GM18498 (cell line): ENCODE measurements at regions not wholly inside any gene's neighbourhood (a gene's known extent, or its start where the extent isn't known, plus 50 kb on each side); places are given as distances from the start of the nearest gene placed in this dataset.
"Not testable (repeated sequence)": the region's sequence is repeated elsewhere in the genome, so short reads cannot be mapped to it uniquely, and the experiment has no call there.

Experiments
- ATAC-seq: cut with Tn5 transposase; IDR thresholded peaks from one replicate; pipeline ENCODE4 v1.9.1; 2021; ENCODE audit warnings: mild to moderate bottlenecking, moderate library complexity; ENCODE audit not compliant: unreplicated experiment

DNA sequence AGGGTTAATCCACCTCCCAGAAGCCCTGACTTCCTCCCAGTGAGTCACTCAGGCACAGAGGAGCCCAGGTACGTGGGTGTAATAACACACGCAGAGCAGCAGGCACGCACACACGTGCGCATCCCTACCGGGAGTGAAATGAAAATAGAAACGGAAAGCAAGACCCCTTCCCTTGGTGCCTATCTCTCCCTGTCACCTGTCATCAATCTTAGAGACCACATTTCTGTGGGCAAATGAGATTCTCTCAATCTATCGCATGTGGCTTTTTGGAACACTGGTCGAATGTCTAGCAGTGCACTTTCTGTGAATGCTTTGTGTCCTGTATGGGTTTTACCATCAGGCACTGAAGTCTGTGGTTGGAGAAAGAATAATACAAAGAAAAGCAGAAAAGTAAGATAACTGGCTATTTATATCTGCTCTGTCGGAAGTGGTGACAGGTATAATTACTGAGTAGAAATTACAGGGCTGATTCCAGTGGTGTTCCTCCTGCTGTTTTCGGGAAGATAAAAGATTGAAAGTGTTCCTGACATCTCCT is 137.7 kb upstream of the GRIA1 start:
- ATAC-seq, result peak; percentile 89

DNA sequence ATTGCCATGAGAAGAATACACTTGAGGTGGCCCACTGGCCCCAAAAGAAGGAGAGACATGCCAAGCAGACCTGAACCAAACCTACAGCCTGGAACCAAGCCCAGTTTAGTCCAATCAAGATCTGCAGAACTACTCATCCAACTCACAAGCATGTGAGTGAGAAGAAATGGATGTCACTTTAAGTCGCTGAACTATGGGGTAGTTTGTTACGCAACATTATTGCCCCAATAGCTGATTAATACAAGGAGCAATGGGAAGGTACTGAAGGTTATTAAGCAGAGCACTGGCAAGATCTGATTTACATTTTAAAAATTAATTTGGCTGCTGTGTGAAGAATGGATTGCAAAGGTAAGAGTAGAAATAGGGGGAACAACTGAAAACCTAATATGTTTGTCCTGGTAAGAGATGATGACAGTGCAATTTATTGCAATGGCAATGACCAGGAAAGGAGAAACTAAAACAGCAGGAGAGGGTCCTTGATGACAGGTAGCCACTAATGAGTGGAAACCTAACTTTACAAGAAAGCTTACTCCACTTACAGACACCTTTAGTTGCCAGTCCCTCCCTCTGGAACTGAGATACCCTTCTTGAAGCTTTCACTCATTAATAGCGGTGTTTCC is 132.9 kb upstream of the GRIA1 start:
- no peak for ATAC-seq

DNA sequence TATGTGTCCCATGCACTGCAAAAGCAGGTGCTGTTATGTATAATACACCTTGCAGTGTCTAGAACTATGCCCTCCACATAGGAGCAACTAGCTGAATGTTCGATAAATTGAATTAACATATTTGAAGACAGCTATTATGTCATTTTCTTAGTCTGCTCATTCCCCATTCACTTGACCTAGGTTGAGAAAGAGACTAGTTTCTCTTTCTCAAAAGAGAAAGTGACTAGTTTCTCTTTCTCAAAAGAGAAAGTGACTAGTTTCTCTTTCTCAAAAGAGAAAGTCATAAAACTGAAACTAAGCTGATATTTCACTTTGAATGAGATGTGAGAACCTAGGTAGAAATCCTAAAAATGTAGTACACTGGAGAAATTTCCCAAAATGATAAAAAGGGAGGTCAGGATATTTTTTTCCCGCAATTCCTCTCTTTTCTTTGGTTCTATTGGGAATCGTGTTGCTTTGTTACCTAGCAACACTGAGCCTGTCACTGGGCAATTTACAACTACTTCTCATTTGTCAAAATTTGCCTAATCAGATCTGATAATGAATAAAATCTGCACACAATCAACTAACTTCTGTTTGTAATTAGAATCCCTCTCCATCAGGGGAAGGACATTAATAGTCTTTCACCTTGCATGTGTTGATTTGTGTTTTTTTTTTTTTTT is 132.0 kb upstream of the GRIA1 start:
- ATAC-seq, result peak; percentile 90

DNA sequence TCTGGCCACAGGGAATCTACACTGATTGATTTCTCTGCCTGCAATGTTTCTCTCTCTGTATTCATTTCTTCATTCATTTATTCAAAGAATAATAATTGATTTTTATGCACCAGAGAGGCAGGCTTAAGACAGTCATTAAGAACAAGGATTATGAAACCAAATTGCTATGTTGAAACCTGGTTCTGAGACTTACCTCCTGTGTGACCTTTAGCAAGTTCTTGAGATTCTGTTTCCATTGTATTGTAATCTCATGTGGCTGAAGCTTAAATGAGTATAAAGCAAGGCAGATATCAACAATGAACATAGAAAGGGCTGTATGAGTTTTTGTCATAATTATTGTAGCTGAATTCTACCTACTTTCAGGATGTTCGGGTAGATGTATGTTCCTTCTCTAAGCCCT is 129.6 kb upstream of the GRIA1 start:
- ATAC-seq, result no peak

DNA sequence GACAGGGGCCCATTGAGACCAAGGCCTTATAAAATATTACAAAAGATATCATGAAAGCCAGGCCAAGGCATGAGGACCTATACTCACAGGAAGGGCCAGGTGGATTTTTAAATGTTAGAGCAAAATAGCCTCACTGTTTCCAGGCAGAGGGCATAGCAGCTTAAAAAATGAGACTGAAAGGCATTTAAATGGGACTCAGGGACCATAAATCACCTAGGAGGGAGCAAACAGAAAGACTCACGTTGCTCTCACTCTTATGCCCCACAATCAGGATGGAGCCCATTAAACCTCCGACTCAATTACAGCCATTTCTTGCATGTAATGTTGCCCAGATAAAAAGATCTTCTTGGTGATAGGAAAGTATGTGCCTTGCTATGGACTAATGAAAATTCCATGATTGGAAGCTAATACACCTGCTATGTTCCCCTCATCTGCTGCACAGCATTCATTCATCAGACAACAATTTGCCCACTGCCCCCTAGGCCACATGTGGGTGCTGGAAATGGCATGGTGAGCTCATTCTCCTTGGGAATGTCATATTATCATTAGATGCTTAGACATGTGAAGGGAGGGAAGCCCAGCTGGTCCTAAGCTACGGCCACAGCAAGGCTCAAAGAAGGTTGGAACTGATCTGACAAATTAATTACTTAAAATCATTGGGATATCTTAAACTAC is 128.6 kb upstream of the GRIA1 start:
- ATAC-seq, result no peak

DNA sequence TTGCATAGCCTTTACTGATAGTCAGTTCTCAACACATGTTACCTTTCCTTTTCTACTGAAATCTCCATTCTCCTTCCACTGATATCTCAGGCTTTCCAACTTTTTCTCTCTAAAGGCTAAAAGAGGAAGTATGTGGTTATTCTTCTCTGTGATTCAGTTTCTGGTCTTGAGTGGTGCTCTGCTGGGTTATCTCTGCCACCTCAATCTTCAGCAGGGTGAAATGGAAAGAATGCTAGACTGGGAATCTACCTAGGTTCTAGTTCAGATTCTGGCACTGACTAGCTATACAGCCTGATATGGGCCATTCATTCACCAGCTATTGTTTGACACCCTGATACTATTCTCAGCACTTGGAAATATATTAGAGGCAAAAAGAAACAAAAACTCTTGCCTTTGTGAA is 124.9 kb upstream of the GRIA1 start:
- peak; percentile 66 for ATAC-seq

DNA sequence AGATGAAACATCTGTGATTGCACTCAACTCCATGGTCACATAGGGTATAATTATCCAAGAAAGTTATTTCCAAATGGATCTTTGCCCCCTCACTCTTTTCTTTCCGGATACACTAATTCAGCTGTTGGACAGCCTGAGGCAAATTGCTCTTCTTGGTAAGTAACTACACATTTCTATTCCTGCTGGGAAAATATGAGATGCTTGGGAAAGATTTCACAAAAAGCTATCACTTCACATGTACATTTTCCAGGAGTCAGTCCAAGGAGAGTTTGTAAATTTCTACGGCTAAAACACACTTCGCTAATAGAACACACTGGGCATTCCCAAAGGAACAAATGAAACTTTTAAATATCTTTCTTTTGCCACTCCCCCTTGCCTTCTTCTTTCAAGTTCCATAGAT is 123.0 kb upstream of the GRIA1 start:
- no peak for ATAC-seq

DNA sequence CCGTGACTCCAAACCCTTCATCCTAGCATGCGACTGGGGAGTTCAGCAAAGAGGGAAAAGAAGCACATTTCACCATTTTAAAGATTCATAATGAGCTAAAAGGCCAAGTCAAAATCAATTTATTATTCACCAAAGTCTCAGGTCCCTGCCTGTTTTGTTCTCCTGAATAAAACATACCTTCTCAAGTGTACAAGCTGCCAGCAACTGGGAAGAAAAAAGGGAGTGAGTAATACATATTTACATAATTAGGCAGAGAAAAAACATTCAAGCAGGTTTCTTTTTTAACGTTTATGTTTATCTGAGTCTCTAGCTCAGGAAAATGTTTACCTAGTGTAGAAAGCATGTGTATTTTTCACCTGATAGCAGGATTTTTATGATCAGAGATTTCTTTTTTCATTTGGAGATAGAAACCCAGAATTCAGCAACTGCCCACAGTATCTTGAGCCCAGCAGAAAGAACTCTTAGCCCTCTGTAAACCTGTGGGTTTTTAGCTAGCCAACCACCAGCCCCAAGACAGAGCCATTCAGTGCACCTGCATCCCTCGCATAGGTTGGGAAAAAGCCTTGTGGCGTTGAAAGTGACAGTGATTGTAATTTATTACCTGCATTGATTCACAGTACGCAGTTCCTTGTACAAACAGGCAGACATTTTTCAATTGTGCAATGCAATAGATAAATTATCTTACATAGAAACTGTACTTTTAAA is 117.9 kb upstream of the GRIA1 start:
- ATAC-seq, result no peak

DNA sequence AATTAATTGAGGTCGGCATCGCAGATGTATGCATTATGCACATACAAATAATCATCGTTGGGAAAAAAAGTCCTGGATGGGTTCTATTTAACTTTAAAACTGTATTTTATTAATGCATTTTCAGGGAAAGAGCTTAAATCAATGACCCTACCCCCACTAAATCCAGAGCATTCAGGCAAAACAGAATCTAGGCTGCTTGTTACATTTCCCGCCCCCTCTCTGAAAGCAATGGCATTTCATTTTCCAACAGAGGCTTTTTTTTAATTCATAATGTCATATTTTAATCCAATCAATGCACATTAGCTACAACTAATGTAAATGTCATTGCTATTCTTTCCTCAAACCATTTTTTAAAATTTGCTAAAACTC is 117.4 kb upstream of the GRIA1 start:
- no peak for ATAC-seq

DNA sequence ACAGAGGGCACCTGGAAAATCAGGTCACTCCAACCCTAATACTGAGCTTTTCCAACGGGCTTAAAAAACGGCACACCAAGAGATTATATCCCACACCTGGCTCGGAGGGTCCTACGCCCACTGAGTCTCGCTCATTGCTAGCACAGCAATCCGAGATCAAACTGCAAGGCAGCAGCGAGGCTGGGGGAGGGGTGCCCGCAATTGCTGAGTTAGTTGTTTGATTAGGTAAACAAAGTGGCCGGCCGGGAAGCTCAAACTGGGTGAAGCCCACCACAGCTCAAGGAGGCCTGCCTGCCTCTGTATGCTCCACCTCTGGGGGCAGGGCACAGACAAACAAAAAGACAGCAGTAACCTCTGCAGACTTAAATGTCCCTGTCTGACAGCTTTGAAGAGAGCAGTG is 108.8 kb upstream of the GRIA1 start:
- ATAC-seq, result not testable (repeated sequence)

DNA sequence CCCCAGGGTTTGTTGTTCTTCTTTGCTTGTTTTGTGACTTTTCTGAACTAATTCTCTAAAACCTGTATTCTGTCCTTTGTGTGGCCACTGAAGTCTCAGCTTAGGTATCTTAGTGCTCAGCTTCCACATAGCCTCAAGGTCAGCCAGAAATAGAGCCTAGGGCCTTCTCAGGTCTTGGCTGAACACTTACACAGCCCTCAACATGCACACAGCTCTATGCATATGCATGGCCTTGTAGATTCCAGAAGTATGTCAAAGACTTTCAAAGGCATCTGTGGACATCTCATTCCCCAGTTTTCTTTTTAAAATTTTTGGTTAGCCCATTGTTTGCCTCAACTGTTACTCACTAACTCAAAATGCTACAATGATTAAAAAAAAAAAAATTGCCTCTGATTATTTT is 99.9 kb upstream of the GRIA1 start:
- ATAC-seq, result no peak

DNA sequence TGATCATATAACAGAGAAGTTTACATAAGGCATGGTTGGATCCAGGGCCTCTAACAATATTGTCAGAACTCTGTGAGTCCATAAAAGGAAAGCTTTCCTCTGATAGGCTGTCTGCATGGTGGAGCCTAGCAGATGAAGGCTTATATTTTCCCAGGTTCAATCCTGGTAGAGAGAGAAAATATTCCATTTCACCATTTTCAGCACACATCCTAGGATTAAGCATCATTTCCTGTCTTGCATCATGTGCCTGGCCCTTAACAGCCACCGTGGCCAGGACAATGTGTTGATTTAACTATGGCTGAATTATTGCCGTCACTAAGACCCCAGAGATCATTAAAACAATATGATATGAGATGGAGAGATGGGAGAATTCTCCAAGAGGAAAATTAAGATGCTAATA is 90.9 kb upstream of the GRIA1 start:
- ATAC-seq, result no peak

DNA sequence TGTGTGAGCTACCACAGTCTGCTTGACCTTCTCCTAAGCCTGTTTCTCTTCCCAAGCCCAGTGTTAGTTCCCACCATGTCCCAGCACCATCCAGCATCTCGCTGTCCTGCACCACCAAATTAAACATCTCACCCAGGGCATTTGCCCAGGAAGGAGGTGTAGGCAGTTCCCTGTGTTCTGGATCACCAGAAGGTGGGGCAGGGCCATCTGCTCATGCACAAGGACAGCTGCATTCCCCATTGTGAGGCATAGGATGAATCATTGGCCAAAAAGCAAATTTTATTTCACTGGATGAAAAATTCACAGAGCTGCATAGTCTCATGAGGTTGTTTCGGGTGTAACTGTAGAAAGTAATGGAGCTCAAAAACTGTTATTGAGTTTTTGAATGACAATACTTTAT is 89.5 kb upstream of the GRIA1 start:
- ATAC-seq, result no peak

DNA sequence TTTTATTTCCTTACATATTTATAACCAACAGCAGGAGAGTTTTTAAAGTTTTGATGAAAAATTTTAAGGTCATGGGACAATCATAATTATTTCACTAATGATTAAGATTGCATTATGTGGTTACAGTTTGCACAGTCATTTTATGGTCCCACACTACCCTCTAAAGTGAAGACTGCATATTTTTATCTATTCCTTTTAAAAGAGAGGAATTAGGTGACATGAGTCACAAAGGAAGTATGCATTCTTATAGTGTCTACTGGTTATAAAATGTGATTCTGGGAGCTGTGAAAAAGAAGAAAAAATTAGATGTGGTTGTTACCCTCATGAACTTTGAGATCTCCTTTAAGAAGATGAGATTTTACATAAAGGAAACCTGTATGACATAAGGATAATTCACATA is 87.9 kb upstream of the GRIA1 start:
- no peak for ATAC-seq

DNA sequence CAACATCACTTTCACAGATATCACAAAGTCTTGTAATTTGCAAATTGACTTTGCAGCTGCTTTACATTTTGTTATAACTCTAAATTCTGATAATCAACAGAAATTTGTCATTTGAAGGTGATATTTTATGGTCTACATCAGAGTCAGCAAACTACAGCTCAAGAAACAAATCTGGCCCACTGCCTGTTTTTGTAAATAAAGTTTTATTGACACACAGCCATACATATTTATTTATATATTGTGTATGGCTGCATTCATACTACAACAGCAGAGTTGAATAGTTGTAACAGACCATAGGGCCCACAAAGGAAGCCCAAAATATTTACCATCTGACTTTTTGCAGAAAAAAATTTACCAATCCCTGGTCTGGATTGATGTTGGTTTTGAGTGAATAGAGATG is 87.0 kb upstream of the GRIA1 start:
- ATAC-seq, result no peak

DNA sequence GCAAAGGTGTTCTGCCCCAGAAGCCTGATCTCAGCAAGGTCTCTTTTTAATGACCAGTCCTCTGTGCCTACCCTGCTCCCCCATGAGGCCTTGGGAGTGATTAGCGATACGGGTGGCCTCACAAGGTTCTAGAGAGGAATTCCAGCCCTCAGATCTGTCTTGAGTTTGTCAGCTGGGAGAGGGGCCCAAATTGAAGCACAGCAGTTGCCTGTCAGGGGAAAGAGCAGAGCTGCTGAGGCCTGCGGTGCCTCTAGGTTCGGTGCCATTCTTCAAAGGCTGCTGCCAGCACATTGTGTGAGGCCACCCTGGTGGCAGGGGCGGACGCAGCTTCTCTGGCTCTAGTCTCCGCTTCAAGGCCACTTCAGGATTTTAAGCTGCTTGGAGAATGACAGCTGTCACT is 85.7 kb upstream of the GRIA1 start:
- ATAC-seq, result no peak

DNA sequence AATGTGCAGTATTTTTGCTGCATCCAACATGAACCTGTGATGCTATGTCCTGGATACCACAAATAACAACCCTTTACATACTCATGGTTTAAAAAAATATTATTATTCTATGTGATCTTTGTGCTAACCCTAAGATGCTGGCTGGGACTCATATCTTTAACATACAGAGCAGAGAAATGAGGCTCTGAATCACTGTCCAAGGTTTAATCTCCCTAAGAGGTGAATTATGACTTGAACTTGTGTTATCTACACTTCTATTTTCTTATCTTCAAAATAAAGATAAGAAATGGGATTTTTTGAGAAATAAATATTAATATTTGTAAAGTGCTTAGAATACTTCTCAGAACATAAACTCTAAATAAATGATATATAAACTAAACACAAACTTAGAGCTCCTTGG is 68.8 kb upstream of the GRIA1 start:
- ATAC-seq, result no peak

DNA sequence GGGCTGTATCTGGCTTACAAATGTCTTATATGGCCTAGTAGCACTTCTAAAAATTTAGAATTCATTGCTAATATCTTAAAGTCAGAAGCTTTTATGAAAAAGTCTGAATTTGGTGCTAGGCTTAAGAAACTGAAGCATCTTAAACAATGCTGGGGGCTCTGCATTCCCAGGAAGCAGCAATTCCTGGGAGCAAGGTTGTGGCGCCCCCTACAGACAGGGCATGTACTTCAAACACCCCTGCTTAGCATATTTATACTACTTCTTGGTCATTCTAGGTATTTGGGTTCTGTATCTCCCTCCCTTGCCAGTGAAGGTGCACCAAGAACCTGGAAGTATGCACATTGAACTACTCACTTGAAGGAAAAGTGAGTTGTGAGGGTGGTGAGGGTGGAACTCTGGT is 64.6 kb upstream of the GRIA1 start:
- ATAC-seq, result no peak

DNA sequence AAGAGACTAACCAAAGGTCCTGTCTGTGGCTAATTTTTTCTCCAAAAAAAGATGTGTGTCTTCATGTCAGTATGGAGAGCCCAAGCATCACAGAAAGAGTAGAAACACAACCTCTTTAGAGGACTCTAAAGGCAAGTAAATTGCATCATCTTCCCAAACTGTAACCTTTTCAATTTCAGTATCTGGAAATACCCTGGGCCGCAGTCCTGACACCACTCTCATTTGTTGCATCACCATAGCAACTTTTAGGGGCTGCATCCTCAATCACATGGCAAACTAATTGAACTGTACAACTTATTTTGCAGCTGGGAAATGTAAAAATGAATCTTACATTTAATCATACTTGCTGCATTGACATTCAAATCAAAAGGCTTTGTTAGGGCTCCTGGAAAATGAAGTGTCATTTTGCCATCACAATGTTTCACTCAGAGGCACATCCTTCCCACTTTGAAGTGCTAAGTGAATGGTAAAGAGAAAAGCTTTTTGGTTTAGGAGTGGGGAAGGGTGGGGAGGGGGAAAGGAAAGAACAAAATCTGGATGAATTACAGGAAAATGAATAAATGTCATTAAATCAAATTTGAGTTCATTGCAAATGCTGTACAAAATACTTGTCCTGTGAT is 60.6 kb upstream of the GRIA1 start:
- peak; percentile 62 for ATAC-seq

DNA sequence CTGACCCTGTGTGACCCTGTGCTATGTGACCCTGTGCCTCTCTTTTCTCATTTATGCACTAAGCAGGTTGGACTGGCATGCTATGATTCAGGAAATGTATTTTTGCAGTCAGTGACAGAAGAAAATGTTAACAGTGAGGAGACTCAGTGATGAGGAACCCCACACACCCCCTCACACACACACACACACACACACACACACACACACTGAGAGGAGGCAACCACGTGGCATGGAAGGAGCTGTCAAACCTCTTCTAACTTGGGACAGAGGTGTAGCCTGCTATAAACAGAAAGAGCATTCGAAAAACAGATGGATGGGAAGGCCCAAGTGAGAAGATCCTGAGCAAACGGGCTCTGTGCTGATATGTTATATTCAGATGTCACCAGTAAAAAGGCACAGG is 57.9 kb upstream of the GRIA1 start:
- ATAC-seq, result no peak

DNA sequence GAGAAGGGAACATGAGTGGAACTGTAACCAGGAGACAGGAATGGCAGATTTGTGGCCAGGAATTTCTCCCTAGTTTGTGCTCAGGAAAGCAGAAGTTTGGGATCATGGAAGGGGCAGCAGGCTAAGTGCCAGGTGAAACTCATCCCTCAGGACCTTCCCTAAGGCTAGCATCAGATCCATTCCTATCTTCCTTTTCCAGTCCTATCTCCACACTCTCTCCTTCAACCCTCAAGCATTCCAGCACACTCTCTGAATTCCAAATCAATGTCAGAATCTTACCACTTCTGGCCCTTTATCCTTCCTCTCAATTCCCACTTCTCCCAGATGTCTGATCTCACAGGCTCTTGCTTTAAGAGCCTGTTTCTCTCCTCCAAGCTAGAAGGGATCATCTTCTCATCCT is 53.2 kb upstream of the GRIA1 start:
- no peak for ATAC-seq
